NCI-H1694 (cell line): ENCODE measurements at regions not wholly inside any gene's neighbourhood (a gene's known extent, or its start where the extent isn't known, plus 50 kb on each side); places are given as distances from the start of the nearest gene placed in this dataset.
"Not testable (repeated sequence)": the region's sequence is repeated elsewhere in the genome, so short reads cannot be mapped to it uniquely, and the experiment has no call there.

Experiments used
- DNase-seq: peaks from one replicate; lab custom pipeline; 2025; lab: John Stamatoyannopoulos, UW

DNA sequence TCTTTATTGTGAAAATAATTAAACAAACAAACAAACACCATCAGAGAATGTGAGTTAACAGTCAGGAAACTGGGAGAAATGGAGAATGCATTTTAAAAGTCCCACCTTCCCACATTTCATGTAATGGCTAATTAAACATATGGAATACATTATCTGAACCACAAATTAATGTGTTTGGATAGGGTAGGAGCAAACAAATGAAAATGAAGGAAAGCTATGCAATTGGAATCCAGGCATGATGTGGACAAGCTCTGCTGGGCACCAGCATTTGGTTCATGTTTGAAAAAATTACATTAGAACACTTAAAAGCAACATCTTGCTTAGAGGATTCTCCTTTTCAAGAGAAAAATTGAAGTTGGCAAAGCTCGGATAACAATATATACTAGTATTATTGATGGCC, 628.1 kb downstream of the LMO4 start:
- no peak for DNase-seq

DNA sequence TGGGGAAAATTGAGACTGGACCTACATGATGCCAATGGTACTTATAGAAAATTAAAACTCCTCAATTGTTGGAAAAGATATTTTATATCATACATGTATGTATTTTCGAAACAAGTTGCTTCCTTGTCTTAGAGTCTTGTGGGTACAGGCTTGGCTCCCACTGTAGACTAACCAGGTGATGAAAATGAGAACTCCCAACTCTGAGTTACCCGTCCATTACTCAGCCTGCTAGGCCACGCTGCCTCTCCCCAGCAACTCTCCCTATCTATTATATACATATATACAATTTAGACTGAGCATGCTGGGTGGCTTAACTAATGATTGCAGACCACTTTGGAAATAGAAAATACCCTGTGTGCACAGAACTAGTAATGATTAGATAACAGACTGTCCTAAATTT, 628.7 kb downstream of the LMO4 start:
- DNase-seq: no peak

DNA sequence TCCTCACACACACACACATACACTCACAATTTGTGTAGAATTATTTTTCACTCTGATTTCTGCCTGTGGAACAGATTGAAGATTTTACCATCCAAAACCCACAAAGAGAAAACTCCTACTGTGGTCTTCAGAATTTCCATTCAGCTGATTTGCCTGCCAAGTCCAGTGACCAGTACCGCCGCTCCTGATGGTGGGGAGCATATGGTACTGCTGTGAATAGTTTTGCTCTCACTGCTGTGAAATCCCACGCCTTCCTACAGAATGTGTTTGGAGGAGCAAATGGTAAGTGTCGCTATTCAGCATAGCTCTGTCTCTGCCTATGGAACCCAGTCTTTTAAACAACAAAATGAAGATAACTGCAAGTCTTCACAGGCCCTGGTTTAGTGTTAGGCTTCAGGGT, 629.5 kb downstream of the LMO4 start:
- DNase-seq: no peak

DNA sequence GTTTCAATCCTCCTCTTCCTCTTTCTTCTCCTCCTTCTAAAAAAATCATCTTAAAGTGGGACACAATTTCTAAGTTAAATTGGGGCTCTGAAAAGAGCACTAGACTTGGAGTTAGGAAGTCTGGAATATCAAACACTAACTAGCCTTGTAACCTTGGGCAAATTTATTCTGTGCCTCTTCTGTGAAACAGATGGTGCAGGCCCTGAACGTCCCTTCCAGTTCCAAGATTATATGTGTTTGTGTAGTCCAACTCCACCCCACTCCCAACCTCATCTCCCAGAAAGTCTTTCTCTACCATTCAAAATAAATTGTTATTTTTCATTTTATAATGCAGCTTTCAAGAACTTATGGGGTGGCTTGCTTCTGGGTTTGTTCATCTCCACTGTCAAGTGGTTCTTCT, 630.0 kb downstream of the LMO4 start:
- no peak for DNase-seq

DNA sequence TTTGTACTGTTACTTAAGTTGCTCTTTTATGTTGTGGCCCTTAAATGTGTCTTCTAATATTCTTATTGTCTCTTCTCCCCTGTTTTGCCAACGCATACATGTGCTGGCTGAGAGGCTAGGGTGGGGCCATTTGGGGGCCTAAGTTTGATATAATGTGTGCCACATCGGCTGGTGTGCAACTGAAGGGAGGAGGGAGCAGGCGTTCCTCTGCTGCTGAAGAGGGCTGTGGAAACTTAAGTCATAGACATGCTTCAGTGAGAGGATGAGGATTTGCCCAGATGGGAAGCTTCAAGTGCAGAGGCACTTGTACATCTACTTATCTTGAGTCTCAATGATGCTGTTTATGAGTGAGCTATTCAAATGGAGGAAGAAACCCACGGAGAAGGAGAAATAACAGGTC, 630.6 kb downstream of the LMO4 start:
- DNase-seq: no peak

DNA sequence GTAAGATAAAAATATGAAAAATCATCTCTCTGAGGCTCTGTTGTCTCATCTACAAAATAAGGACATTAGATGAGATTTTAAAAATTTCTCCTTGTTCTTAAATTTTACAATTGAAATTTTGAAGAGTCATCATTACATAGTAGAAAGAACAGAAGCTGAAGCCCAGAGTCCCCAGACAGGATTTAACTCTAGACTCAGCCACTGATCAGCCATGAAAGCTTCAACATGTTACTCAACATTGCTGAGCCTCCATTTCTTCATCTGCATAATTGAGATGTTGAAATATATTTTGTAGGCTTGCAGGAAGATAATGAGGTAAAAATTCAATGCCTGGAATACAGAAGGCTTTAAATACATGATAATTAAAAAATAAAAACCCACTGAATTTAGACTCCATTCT, 633.3 kb downstream of the LMO4 start:
- no peak for DNase-seq

DNA sequence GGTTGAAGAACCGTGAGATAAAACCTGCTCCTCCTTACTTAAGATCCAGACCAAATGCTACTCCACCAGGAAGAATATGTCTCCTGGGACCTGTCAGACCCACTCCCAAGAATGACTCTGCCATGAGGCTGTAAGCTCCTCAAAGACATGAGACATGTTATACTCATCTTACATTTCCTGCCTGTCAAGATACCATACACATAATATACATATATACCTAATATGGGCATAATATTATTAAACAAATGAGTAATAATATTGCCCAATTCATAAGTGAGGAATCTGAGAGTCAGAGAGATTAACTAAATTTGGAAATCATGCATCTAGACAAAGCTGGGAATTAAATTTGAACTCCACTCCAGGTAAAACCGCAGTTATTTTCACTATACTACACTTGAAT, 634.9 kb downstream of the LMO4 start:
- no peak for DNase-seq

DNA sequence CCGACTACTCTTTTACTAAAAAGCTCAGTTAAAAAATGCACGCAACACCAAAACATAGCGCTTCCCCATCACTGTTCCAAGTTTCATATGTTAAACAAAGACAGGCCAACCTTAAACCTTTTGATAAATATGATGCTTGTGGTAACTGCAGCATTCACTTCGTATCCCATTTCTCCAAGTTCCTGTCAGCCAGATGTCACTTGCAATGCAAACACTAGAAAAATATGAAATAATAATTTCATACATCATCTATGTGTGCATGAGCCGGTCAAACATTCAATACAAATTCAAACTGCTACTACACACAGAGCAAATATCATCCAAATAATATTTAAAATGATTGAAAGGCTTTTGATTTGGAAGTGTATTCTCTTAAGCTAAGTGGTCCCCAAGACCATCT, 636.5 kb downstream of the LMO4 start:
- no peak for DNase-seq

DNA sequence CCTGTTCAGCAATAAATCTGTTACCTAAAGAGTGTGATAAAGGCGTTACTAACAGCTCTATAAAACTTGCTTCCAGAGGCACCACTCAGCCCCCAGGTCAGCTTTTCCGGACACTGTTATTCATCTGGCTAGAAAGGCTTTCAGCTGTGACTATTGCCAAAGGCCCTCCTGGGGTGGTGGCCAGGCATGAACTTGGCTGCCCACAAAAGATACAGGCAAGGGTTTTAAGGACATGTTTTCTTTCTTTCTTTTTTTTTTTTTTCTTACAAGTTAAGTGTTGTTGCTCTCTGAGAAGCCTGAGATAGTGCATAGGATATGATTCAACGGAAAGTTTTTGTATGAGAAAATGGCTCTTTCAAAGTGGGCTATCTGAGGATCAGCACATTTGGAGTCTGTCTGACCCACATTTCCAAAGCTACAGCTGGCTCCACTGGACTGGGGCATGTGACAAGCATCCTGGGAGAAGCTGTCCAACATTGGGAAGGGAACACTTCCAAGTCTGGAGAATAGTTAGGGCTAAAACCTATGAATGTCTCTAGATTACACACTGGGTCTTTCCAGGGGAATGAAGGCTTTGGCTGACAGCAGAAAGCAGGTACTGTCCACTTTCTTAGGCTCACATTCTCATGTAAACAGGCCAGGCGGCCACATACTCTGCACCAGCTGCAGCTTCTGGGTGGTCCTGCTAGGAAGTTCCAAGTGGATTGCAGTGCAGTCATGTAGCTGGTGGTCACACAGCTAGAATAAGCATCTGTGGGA, 639.7 kb downstream of the LMO4 start:
- no peak for DNase-seq

DNA sequence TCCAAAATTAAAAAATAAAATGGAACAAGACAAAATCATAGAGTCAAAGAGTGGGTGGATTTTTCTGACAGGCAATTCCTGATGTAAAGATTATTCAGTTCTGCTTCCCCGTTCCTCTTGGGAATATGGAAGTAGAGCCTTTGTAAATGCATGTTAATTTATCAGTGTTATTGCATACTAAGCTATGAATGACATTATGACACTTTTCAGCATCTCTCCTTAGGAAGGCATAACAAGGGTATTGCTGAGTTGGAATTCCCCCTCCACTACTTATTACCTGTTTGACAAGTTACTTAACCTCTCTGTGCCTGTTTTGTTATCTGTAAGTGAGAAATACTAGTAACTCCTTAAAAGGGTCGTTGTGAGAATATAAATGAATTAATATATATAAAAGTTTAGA, 640.4 kb downstream of the LMO4 start:
- DNase-seq: no peak

DNA sequence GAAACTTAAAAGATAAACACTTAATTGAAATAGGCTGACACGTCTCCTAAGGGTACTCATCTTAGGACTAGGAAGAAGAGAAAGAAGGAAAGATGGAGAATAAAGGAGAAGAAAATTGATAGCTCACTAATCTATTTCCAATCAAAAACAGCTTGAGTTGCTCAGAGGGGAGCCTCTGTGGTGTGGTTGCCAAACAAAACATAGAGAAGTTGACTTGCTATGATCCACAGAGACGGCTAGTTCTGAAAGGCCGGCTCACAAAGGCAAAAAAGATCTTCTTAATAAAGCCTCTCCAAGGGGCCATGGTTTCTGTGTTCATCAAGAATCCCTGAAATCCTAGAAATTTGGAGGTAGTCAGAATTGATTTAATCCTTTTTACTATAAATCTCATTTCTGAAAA, 644.1 kb downstream of the LMO4 start:
- DNase-seq: no peak

DNA sequence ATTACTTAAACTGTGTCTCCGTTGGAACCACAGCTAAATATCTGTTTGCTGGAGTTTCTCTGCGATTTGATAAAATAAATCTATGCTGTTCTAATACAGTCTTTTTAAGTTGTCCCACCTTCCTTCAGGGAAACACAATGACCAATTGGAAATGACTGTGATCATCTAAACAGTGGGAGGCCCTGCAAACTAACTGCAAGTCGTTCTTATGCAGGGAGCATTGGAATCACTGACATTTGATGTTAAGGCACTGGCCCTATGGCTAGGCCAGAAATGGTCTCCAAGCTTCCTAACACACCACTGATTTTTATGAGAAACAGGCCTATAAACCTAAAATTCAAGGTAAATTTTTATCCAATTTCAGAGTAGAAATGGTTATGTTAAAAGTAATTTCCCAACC, 645.2 kb downstream of the LMO4 start:
- no peak for DNase-seq

DNA sequence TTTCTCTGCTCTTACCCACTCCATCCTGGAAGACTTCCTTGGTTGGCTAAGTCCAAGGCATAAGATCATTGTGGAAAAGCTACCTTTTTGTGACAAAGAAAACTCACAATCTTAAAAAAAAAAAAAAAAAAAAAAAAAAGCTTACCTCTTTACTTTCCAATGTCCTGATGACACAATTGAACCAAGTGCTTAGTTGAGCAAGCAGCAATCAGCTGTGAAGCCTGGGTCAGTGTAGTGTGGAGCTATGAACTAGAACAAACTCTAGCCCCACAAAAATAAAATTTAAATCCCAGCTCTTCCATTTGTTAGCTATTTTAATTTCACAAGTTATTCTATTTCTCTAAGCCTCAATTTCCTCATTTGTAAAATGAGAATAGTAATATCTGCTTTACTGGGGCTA, 647.6 kb downstream of the LMO4 start:
- no peak for DNase-seq

DNA sequence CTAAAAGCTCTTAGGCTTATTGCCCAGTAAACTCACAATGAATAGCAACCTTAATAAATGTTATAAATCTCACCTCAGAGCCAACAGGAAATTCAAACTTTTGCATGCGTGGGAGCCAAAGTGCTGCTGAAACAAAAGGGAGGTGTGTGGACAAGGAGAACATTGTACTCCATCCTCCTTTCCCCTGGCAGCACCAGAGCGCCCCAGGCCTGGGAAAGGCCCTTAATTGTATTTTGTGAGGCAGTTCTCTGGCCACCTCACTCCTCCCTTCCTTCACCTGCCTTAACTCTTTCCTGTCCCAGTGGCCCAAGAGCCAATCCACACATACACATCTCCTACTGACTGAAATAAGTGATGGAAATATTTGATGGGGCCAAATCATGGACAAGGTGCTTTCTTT, 648.5 kb downstream of the LMO4 start:
- no peak for DNase-seq

DNA sequence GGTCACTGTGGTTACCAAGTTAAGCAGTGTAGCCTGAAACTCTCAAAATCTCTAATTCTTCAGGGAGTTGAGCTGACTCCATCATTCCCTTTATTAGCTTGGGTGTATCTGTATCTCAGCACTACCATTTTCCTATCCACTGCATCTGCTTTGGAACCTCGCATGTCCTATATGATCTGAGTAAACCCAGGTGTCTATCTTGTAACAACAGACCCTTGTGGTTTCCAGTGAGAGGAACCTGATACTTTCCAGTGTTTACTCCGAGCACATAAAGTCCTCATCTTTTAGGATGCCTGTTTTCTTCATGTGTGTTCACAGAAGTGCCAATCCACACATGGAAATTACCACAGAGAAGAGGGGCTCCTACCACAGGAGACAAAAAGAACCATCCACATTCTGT, 650.4 kb downstream of the LMO4 start:
- no peak for DNase-seq

DNA sequence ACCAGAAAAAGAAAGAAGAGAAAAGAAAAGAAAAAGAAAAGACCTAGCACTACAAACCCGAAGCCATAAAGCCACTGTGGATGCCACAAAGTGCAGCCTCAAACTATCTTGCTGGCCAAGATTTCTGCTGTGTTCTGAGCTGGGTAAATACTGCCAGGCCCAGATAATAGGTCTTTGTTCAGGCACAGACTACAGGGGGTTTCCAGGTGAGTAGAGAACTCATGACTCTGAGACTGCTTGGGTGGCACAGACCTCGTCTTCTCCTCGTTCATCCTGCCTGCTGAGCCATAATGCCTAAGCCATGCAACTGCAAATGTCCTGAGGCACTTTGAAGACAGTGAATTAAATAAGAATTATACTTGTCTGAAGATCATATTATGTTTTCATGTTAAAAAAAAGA, 651.8 kb downstream of the LMO4 start:
- no peak for DNase-seq

DNA sequence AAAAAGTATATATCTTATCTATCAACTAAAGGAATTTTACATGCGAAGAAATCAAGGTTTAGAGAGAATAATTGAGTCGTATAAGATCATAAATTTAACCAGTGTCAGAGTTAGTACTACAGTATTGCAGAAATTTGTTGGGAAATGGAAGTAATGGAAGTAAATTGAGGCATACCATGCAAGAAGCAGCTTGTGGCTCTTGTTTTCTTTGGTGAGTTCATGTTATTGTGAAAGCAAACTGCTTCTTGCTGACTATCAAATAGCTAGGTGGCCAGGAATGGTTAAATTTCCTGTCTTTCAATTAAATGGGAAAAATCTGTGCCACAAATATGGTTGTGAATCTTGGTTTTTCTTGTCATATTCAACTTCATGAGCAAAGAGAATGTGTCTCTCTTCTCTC, 652.7 kb downstream of the LMO4 start:
- no peak for DNase-seq

DNA sequence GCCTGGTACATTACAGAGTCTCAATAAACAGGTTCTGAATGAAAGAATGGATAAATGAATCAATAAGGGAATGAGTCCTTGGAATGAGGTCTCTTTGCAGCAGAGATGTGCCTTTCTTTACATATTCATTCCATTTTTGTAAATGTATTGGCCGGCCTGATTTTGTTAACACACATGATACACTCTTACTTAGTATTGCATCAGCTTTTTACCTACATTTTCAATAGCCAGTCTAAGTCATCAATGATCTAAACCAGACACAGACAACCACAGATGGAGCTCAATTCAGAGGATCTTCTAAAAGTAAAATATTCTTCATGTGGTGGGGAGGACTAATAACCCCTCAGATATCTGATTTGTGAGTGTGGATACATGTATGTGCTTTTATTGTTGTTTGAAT, 653.1 kb downstream of the LMO4 start:
- no peak for DNase-seq

DNA sequence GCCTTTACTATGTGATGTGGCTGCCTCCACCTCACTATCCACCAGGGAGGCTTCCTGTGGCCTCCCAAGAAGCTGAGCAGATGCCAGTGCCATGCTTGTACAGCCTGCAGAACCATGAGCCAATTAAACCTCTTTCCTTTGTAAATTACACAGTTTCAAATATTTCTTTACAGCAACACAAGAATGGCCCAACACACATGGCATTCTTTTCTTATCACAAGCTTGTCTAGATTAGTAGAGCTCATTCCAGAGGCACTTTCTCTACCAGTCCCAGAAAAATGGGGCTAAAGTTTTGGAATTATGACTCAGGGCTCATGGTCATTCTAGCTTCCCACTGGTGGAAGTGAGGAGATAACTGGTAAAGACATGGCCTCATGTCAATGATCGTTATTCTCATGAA, 655.2 kb downstream of the LMO4 start:
- no peak for DNase-seq

DNA sequence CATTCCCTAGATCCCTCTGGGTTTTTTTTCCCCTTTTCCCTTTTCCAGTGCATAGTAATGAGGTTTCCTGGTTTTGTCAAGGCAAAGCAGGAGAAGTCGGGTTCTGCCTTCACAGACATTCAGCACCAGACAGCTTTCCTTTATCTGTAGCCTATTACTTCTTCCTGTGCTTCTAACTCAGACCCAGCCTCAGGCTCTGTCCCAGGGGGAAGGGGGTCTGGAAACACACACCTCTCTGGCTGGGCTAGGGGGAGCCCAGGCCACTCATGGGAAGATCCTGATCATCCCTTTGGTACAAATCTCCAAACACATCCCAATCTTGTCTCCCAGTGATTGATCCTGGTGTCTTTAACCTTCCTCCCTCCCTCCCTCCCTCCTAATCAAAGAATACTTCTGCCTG, 656.4 kb downstream of the LMO4 start:
- DNase-seq: no peak

DNA sequence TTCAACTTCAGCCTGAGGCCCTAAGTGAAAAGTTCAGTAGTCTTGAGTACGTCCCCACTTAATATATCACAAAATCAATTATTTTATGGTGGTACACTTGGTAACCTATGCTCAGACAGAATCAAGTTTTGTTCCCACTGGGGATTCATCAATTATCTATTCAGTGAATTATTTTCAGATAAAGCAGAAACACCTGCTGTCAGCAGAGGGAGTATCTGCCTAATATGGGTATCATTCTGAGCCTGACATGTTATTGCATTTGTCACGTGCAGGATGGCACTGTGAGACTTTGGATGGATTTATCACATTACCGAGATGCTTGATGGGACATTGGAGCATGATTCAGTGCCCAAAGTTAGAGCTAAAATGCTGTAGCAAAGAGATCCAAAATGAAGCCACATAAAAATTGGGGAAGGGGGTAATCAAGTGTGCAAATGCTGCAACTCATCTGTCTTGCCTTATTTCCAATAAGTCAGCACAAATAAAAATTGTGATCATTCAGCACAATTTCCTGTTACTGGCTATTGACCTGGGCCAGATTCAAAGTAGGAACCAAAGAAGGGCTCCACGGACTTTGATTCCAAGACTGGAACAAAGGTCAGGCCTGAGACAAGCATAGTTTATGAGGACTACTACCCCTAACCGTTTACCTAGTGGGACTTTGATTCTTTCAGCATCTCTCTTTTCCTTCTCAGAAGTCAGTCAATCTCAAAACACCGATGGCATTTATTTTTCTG, 657.6 kb downstream of the LMO4 start:
- no peak for DNase-seq

DNA sequence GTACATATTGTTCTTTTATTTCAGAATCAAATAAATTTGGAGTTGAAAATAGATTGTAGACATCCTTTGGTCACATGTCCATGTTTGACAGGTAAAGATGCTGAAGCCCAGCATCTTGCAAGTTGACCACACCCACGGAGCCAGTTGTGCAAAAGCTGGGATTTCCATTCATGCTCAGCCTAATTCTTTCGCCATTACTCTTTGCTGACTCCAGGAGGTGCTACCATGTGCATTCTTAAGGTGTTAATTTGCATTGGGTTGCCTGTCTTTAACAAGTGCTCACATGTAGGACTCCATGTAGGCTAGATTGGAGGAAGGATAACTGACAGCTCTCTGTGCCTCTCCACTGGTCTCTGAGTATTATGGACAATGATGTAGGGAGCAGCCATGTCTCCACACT, 660.7 kb downstream of the LMO4 start:
- DNase-seq: no peak

DNA sequence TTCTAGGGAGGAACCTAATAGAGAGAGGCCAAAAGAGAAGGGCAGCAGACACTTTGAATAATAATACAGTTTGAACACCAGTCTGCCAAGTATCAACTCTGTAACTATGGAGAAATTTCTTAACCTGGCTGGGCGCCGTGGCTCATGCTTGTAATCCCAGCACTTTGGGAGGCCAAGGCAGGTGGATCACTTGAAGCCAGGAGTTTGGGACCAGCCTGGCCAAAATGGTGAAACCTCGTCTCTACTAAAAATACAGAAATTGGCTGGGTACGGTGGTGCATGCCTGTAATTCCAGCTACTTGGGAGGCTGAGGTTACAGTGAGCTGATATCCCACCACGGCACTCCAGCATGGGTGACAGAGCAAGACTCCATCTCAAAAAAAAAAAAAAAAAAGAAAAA, 663.9 kb downstream of the LMO4 start:
- not testable (repeated sequence) for DNase-seq

DNA sequence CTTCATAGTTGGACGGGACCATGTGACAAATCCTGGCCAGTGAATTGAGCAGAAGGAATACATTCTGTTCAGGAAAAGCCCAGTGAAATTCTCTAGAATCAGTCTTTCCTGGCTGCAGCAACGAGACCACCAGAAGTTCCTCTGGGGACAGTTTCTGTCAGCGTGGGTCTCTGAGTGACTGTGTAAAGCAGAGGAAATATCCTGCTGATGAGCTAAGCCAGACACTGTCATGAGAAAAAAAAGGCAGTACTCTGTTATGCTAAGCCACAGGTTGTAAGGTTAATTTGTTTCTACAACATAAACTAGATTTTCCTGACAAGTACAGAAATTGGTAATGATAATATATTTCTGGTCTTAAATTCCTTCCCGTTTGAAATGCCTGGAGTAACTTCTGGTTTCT, 664.4 kb downstream of the LMO4 start:
- DNase-seq: no peak
